Epithelial cell of prostate (primary cell): ENCODE measurements at regions not wholly inside any gene's neighbourhood (a gene's known extent, or its start where the extent isn't known, plus 50 kb on each side); places are given as distances from the start of the nearest gene placed in this dataset.

Experiments used
- DNase-seq: peaks from one replicate; pipeline ENCODE4 v3.0.0-alpha.2; 2011; ENCODE audit warnings: low read depth, low spot score
- H3K27ac ChIP-seq: fragments of 450-650 bp; 2 replicates; pipeline ENCODE4 v1.5.1; 2017; ENCODE audit warnings: mild to moderate bottlenecking

- no peak overlapping the region for H3K27ac ChIP-seq
- DNase-seq = no peak
These were observed 55.4 kb upstream of the LINC01488 start for GRCh38 chr11:69425895-69426544.

DNA sequence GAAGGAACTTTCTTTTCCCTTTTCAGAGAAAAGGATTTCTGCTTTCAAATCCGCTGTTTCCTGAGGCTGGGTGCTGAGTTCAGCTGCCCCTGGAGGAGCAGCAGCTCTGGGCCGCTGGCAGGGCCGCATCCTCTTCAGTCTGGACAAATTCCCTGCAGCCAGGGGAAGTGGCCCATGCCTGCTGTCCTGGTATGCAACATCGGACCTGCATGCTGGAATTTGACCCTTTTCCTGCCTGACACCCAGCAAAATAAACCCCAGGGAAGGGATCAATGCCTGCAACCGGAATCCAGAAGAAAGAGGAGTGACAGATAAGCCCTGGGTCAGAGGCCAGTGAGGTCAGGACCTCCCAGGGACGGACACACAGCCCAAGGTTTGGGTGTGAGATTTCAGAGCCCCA lies 54.1 kb upstream of the LINC01488 start:
- no peak for DNase-seq
- no peak overlapping the region for H3K27ac ChIP-seq

GRCh38 chr11:69427906-69428880 lies 53.3 kb upstream of the LINC01488 start:
- H3K27ac ChIP-seq = no peak overlapping the region
- no peak for DNase-seq

GRCh38 chr11:69429716-69430491 lies 51.6 kb upstream of the LINC01488 start:
- no peak overlapping the region for H3K27ac ChIP-seq
- DNase-seq = no peak

GRCh38 chr11:69430566-69430965 lies 50.9 kb upstream of the LINC01488 start:
- H3K27ac ChIP-seq = no peak overlapping the region
- DNase-seq = no peak

DNA sequence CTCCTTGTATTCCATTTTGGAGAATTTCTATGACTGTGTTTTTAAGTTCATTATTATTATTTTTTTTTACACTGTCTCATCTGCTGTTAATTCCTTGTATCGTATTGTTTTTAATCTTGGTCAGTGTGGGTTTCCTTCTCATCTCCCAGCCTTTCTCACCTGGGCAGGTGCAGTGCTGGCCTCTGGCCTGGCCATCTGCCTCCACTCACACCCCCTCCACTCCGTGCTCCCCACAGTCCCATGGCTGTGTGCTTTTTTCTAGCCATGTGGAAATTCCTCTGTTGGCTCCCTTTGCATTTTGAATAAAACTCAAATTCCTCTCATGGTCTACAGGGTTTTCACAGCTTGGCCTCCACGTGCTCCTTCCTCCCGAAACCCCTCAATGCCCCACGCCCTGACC lies 50.3 kb upstream of the LINC01488 start:
- no peak overlapping the region for H3K27ac ChIP-seq
- no peak for DNase-seq
